Ovary (tissue), 3 donors: ENCODE measurements at regions not wholly inside any gene's neighbourhood (a gene's known extent, or its start where the extent isn't known, plus 50 kb on each side); places are given as distances from the start of the nearest gene placed in this dataset.

Source experiments
- CTCF ChIP-seq, 3 donors: fragments of 450-650 bp in 2 of 3; fragments of 200-600 bp in 1 of 3; IDR thresholded peaks; one replicate each; pipeline versions ENCODE4 v1.5.1 to v1.8.0; 2016 to 2022; ENCODE audit warnings: antibody characterized with exemption in 3 of 3, mild to moderate bottlenecking in 1 of 3
- EP300 ChIP-seq: sonication (generic); formaldehyde crosslinking; IDR thresholded peaks from one replicate; pipeline ENCODE4 v1.6.1; 2017; ENCODE audit warnings: antibody characterized with exemption
- donor health status: DM: no; HTN: no; CAD: no.

DNA sequence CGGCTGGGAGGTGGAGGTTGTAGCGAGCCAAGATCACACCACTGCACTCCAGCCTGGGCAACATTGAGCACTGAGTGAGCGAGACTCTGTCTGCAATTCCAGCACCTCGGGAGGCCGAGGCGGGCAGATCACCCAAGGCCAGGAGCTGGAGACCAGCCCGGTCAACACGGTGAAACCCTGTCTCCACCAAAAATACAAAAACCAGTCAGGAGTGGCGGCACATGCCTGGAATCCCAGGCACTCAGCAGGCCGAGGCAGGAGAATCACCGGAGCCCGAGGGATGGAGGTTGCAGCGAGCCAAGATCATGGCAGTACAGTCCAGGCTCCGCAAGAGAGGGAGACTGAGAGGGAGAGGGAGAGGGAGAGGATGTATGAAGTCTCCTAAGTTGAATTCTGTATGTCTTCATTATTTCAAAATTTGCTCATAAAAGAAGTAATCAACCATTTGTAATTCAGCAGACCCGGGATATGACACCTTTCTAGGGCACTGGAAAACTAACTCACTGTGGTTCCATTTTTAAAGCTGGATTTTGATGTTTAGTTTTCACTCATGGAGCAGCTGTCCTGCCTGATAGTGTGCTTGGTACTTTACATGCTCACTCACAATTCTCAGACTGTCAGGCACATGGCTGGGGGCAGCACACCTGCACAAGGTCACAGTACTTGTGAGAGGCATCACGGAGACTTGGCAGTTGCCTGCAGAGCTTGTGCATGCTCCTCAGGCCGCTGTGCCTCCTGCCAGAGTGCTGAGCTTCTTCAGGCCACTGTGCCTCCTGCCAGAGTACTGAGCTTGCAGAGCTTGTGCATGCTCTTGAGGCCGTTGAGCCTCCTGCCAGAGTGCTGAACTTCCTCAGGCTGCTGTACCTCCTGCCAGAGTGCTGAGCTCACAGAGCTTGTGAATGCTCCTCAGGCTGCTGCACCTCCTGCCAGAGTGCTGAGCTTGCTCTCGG, 106.2 kb downstream of the ERMARD start:
- TF ChIP-seq CTCF (IDR thresholded peaks at IDR 0.05) (no peak), EP300 (no peak)
